Caco-2 (cell line): ENCODE measurements at regions not wholly inside any gene's neighbourhood (a gene's known extent, or its start where the extent isn't known, plus 50 kb on each side); places are given as distances from the start of the nearest gene placed in this dataset.
A peak's percentile ranks its signal among the peaks of the same experiment; 100 is the strongest.

Experiments
- BruUV-seq: library from RNA; stranded (reverse); fragments of 400-500 nt; replicated peaks from 2 replicates; lab custom pipeline; 2021; lab: Mats Ljungman, UMichigan
- CTCF ChIA-PET: fragments of 300-600 bp; sonication (Branson Sonifier 250); formaldehyde crosslinking; loops from one replicate; lab custom pipeline; 2022; ENCODE audit warnings: antibody characterized with exemption; lab: Charles Lee
- POLR2A ChIA-PET: fragments of 300-600 bp; sonication (Branson Sonifier 250); formaldehyde crosslinking; loops from one replicate; lab custom pipeline; 2022; ENCODE audit warnings: antibody characterized with exemption; lab: Charles Lee
- DNase-seq, 2 experiments: peaks; one replicate each; pipeline versions ENCODE4 v3.0.0 to v3.0.0-alpha.2; 2020 to 2022
- H3K27me3 ChIP-seq: replicated peaks from 2 replicates; pipeline ENCODE4 v1.6.0; 2011; ENCODE audit warnings: low read length; ENCODE audit not compliant: control insufficient read depth, insufficient read depth
- H3K36me3 ChIP-seq: 2 replicates; pipeline ENCODE4 v1.5.1; 2011; ENCODE audit warnings: low read length; ENCODE audit not compliant: control insufficient read depth, insufficient read depth
- H3K4me1 ChIP-seq: fragments of 250-450 bp; sonication (Bioruptor Pico); 2 replicates; pipeline ENCODE4 v1.5.1; 2020; ENCODE audit warnings: mild to moderate bottlenecking
- H3K4me3 ChIP-seq: 2 replicates; pipeline ENCODE4 v1.5.1; 2011; ENCODE audit warnings: low read depth, mild to moderate bottlenecking, control low read depth, low read length
- H3K9me3 ChIP-seq: fragments of 250-450 bp; sonication (Bioruptor Pico); 2 replicates; pipeline ENCODE4 v1.5.1; 2020; ENCODE audit warnings: mild to moderate bottlenecking, moderate library complexity
- H3K27ac Mint-ChIP-seq: one replicate; pipeline ENCODE4 v1.8.0; 2022; ENCODE audit warnings: mixed read lengths; ENCODE audit not compliant: unreplicated experiment
- H3K27me3 Mint-ChIP-seq: one replicate; pipeline ENCODE4 v1.8.0; 2022; ENCODE audit warnings: mixed read lengths; ENCODE audit not compliant: insufficient read depth, unreplicated experiment
- H3K36me3 Mint-ChIP-seq: one replicate; pipeline ENCODE4 v1.8.0; 2022; ENCODE audit warnings: mild to moderate bottlenecking, mixed read lengths; ENCODE audit not compliant: insufficient read depth, unreplicated experiment
- H3K4me1 Mint-ChIP-seq: one replicate; pipeline ENCODE4 v1.8.0; 2022; ENCODE audit warnings: low read depth, mixed read lengths; ENCODE audit not compliant: unreplicated experiment
- H3K4me3 Mint-ChIP-seq: one replicate; pipeline ENCODE4 v1.8.0; 2022; ENCODE audit warnings: mild to moderate bottlenecking, moderate library complexity, mixed read lengths; ENCODE audit not compliant: unreplicated experiment
- H3K9me3 Mint-ChIP-seq: one replicate; pipeline ENCODE4 v1.8.0; 2022; ENCODE audit warnings: mixed read lengths; ENCODE audit not compliant: unreplicated experiment
- CTCF ChIP-seq, 2 experiments: fragments of 200-600 bp in 1 of 2; IDR thresholded peaks; 1 replicate in 1 of 2; 2 replicates in 1 of 2; pipeline versions ENCODE4 v1.5.1 to v1.8.0; 2011 to 2022; ENCODE audit warnings: antibody characterized with exemption in 1 of 2, control low read depth in 1 of 2, inconsistent platforms in 1 of 2, low read depth in 1 of 2, low read length in 1 of 2, mild to moderate bottlenecking in 1 of 2, moderate library complexity in 1 of 2; ENCODE audit not compliant: insufficient read depth in 1 of 2, severe bottlenecking in 1 of 2, unreplicated experiment in 1 of 2
- intact Hi-C: fragments of 100-400 bp; cut with micrococcal nuclease; formaldehyde crosslinking; loops from one replicate; pipeline ENCODE4 v1.10.0; 2022; ENCODE audit not compliant: unreplicated experiment

- BruUV-seq: no TSS peak
- POLR2A ChIA-PET: no interaction called here
- Histone ChIP-seq H3K27me3 (no peaks in the 10 kb centered on the region), H3K36me3 (no peaks in the 10 kb centered on the region), H3K4me1 (no peaks in the 10 kb centered on the region), H3K4me3 (no peak overlapping the region), H3K9me3 (no peaks in the 10 kb centered on the region)
- H3K4me3 Mint-ChIP-seq: no peak overlapping the region
- H3K36me3 Mint-ChIP-seq: no peaks in the 10 kb centered on the region
- intact Hi-C loops: no loop called here
- DNase-seq: peak; percentile 2 to 29
- no peaks in the 10 kb centered on the region for H3K27me3 Mint-ChIP-seq
- peaks cover 5% of the 10 kb centered on the region for H3K4me1 Mint-ChIP-seq
- CTCF ChIA-PET: no interaction called here
- H3K9me3 Mint-ChIP-seq: peaks cover 10% of the 10 kb centered on the region
- TF ChIP-seq CTCF (IDR thresholded peaks at IDR 0.05; ENCODE audit: insufficient read depth in 1 of 2, low read depth in 1 of 2, low read length in 1 of 2, severe bottlenecking in 1 of 2, unreplicated experiment in 1 of 2): no peak
- no peak overlapping the region for H3K27ac Mint-ChIP-seq
Measured at GRCh38 chrX:78213331-78213730, 73.9 kb upstream of the TAF9B start.

GRCh38 chrX:78199851-78200250 lies 60.4 kb upstream of the TAF9B start:
- H3K4me1 ChIP-seq: no peaks in the 10 kb centered on the region
- no peak overlapping the region for H3K27ac Mint-ChIP-seq
- H3K4me1 Mint-ChIP-seq: no peaks in the 10 kb centered on the region
- no peaks in the 10 kb centered on the region for H3K36me3 ChIP-seq
- no peaks in the 10 kb centered on the region for H3K9me3 Mint-ChIP-seq
- H3K36me3 Mint-ChIP-seq: no peaks in the 10 kb centered on the region
- H3K27me3 Mint-ChIP-seq: no peaks in the 10 kb centered on the region
- peak; percentile 21 to 41 for TF ChIP-seq CTCF (IDR thresholded peaks at IDR 0.05; ENCODE audit: insufficient read depth in 1 of 2, low read depth in 1 of 2, low read length in 1 of 2, severe bottlenecking in 1 of 2, unreplicated experiment in 1 of 2)
- H3K9me3 ChIP-seq: no peaks in the 10 kb centered on the region
- H3K4me3 Mint-ChIP-seq: no peak overlapping the region
- ChIA-PET CTCF (interaction anchor here (0.7 kb wide), 2 partner anchors 125 to 203 kb away, joined by 3 to 11 read pairs; no protein-coding TSS in a partner anchor), POLR2A (no interaction called here)
- DNase-seq: peak in 1 of 2 experiments; percentile 3
- H3K4me3 ChIP-seq: no peak overlapping the region
- H3K27me3 ChIP-seq: no peaks in the 10 kb centered on the region
- intact Hi-C loops: no loop called here
- no TSS peak for BruUV-seq
